ENCODE measurements at regions not wholly inside any gene's neighbourhood (a gene's known extent, or its start where the extent isn't known, plus 50 kb on each side); places are given as distances from the start of the nearest gene placed in this dataset.
"Not testable (repeated sequence)": the region's sequence is repeated elsewhere in the genome, so short reads cannot be mapped to it uniquely, and the experiment has no call there.

- H3K9me3 ChIP-seq (ENCODE audit: control insufficient read depth, low read length), result no peaks in the 10 kb centered on the region
- no peaks in the 10 kb centered on the region for H3K27me3 ChIP-seq (ENCODE audit: control insufficient read depth, insufficient read depth, low read length, poor library complexity, severe bottlenecking)
- H3K36me3 ChIP-seq (ENCODE audit: control insufficient read depth, insufficient read depth, low read length), result no peaks in the 10 kb centered on the region
- no peak overlapping the region for H3K4me3 ChIP-seq (ENCODE audit: insufficient read depth, low read depth, low read length)
- H3K27ac ChIP-seq (ENCODE audit: insufficient read depth, low read depth, low read length, poor library complexity, severe bottlenecking), result no peak overlapping the region
- WGBS, 2 experiments, result 59 to 60% methylated on average over 2 of the region's 2 CpGs
- peaks cover 18% of the 10 kb centered on the region for H3K4me1 ChIP-seq (ENCODE audit: control insufficient read depth, insufficient read depth, low read length)
Measured at GRCh38 chr3:18223571-18223970, 201.6 kb downstream of the SATB1 start.

- H3K36me3 ChIP-seq (ENCODE audit: control insufficient read depth, insufficient read depth, low read length), result no peaks in the 10 kb centered on the region
- 33 to 45% methylated on average over 4 of the region's 4 CpGs for WGBS, 2 experiments
- H3K27ac ChIP-seq (ENCODE audit: insufficient read depth, low read depth, low read length, poor library complexity, severe bottlenecking), result no peak overlapping the region
- H3K27me3 ChIP-seq (ENCODE audit: control insufficient read depth, insufficient read depth, low read length, poor library complexity, severe bottlenecking), result no peaks in the 10 kb centered on the region
- H3K4me1 ChIP-seq (ENCODE audit: control insufficient read depth, insufficient read depth, low read length), result peaks cover 18% of the 10 kb centered on the region
- H3K9me3 ChIP-seq (ENCODE audit: control insufficient read depth, low read length), result no peaks in the 10 kb centered on the region
- no peak overlapping the region for H3K4me3 ChIP-seq (ENCODE audit: insufficient read depth, low read depth, low read length)
Measured at GRCh38 chr3:18222686-18223085, 202.5 kb downstream of the SATB1 start.

- Histone ChIP-seq H3K4me3 (ENCODE audit: insufficient read depth, low read depth, low read length) (no peak overlapping the region), H3K4me1 (ENCODE audit: control insufficient read depth, insufficient read depth, low read length) (peaks cover 2% of the 10 kb centered on the region), H3K36me3 (ENCODE audit: control insufficient read depth, insufficient read depth, low read length) (no peaks in the 10 kb centered on the region), H3K27me3 (ENCODE audit: control insufficient read depth, insufficient read depth, low read length, poor library complexity, severe bottlenecking) (no peaks in the 10 kb centered on the region), H3K9me3 (ENCODE audit: control insufficient read depth, low read length) (no peaks in the 10 kb centered on the region), H3K27ac (ENCODE audit: insufficient read depth, low read depth, low read length, poor library complexity, severe bottlenecking) (no peak overlapping the region)
- WGBS, 2 experiments, result 91 to 93% methylated on average over 5 to 6 of the region's 7 CpGs
Measured at GRCh38 chr3:18217507-18218174, 207.5 kb downstream of the SATB1 start.

- Histone ChIP-seq H3K4me1 (ENCODE audit: control insufficient read depth, insufficient read depth, low read length) (no peaks in the 10 kb centered on the region), H3K4me3 (ENCODE audit: insufficient read depth, low read depth, low read length) (no peak overlapping the region), H3K27ac (ENCODE audit: insufficient read depth, low read depth, low read length, poor library complexity, severe bottlenecking) (no peak overlapping the region), H3K9me3 (ENCODE audit: control insufficient read depth, low read length) (no peaks in the 10 kb centered on the region), H3K36me3 (ENCODE audit: control insufficient read depth, insufficient read depth, low read length) (no peaks in the 10 kb centered on the region), H3K27me3 (ENCODE audit: control insufficient read depth, insufficient read depth, low read length, poor library complexity, severe bottlenecking) (no peaks in the 10 kb centered on the region)
- WGBS, 2 experiments, result 93 to 100% methylated on average over 1 to 2 of the region's 3 CpGs
Measured at GRCh38 chr3:18216996-18217395, 208.1 kb downstream of the SATB1 start.

GRCh38 chr3:18215639-18216038 lies 209.5 kb downstream of the SATB1 start:
- no peaks in the 10 kb centered on the region for H3K27me3 ChIP-seq (ENCODE audit: control insufficient read depth, insufficient read depth, low read length, poor library complexity, severe bottlenecking)
- H3K36me3 ChIP-seq (ENCODE audit: control insufficient read depth, insufficient read depth, low read length), result no peaks in the 10 kb centered on the region
- no peak overlapping the region for H3K27ac ChIP-seq (ENCODE audit: insufficient read depth, low read depth, low read length, poor library complexity, severe bottlenecking)
- no peaks in the 10 kb centered on the region for H3K4me1 ChIP-seq (ENCODE audit: control insufficient read depth, insufficient read depth, low read length)
- H3K4me3 ChIP-seq (ENCODE audit: insufficient read depth, low read depth, low read length), result no peak overlapping the region
- no peaks in the 10 kb centered on the region for H3K9me3 ChIP-seq (ENCODE audit: control insufficient read depth, low read length)

GRCh38 chr3:18211116-18211515 lies 214.0 kb downstream of the SATB1 start:
- Histone ChIP-seq H3K27me3 (ENCODE audit: control insufficient read depth, insufficient read depth, low read length, poor library complexity, severe bottlenecking) (no peaks in the 10 kb centered on the region), H3K27ac (ENCODE audit: insufficient read depth, low read depth, low read length, poor library complexity, severe bottlenecking) (no peak overlapping the region), H3K4me3 (ENCODE audit: insufficient read depth, low read depth, low read length) (no peak overlapping the region), H3K4me1 (ENCODE audit: control insufficient read depth, insufficient read depth, low read length) (no peaks in the 10 kb centered on the region), H3K36me3 (ENCODE audit: control insufficient read depth, insufficient read depth, low read length) (no peaks in the 10 kb centered on the region), H3K9me3 (ENCODE audit: control insufficient read depth, low read length) (no peaks in the 10 kb centered on the region)
- 89% methylated on average over 1 of the region's 1 CpG; no CpG with 5 or more reads in 1 of the 2 experiments for WGBS, 2 experiments

GRCh38 chr3:18208856-18209255 lies 216.3 kb downstream of the SATB1 start:
- no peak overlapping the region for H3K4me3 ChIP-seq (ENCODE audit: insufficient read depth, low read depth, low read length)
- no peaks in the 10 kb centered on the region for H3K36me3 ChIP-seq (ENCODE audit: control insufficient read depth, insufficient read depth, low read length)
- peaks cover 3% of the 10 kb centered on the region for H3K27me3 ChIP-seq (ENCODE audit: control insufficient read depth, insufficient read depth, low read length, poor library complexity, severe bottlenecking)
- no peaks in the 10 kb centered on the region for H3K4me1 ChIP-seq (ENCODE audit: control insufficient read depth, insufficient read depth, low read length)
- 84 to 97% methylated on average over 3 of the region's 3 CpGs for WGBS, 2 experiments
- H3K9me3 ChIP-seq (ENCODE audit: control insufficient read depth, low read length), result no peaks in the 10 kb centered on the region
- H3K27ac ChIP-seq (ENCODE audit: insufficient read depth, low read depth, low read length, poor library complexity, severe bottlenecking), result no peak overlapping the region

GRCh38 chr3:18208091-18208490 lies 217.0 kb downstream of the SATB1 start:
- H3K9me3 ChIP-seq (ENCODE audit: control insufficient read depth, low read length), result no peaks in the 10 kb centered on the region
- H3K4me1 ChIP-seq (ENCODE audit: control insufficient read depth, insufficient read depth, low read length), result no peaks in the 10 kb centered on the region
- H3K36me3 ChIP-seq (ENCODE audit: control insufficient read depth, insufficient read depth, low read length), result no peaks in the 10 kb centered on the region
- H3K27ac ChIP-seq (ENCODE audit: insufficient read depth, low read depth, low read length, poor library complexity, severe bottlenecking), result no peak overlapping the region
- H3K4me3 ChIP-seq (ENCODE audit: insufficient read depth, low read depth, low read length), result no peak overlapping the region
- WGBS, 2 experiments, result 89 to 100% methylated on average over 2 of the region's 2 CpGs
- peaks cover 3% of the 10 kb centered on the region for H3K27me3 ChIP-seq (ENCODE audit: control insufficient read depth, insufficient read depth, low read length, poor library complexity, severe bottlenecking)

GRCh38 chr3:18207226-18207625 lies 217.9 kb downstream of the SATB1 start:
- H3K9me3 ChIP-seq (ENCODE audit: control insufficient read depth, low read length), result no peaks in the 10 kb centered on the region
- 87% methylated on average over 3 of the region's 3 CpGs for WGBS, 2 experiments

GRCh38 chr3:18205701-18206100 lies 219.4 kb downstream of the SATB1 start:
- H3K36me3 ChIP-seq (ENCODE audit: control insufficient read depth, insufficient read depth, low read length); H3K4me3 ChIP-seq (ENCODE audit: insufficient read depth, low read depth, low read length); H3K27me3 ChIP-seq (ENCODE audit: control insufficient read depth, insufficient read depth, low read length, poor library complexity, severe bottlenecking); H3K27ac ChIP-seq (ENCODE audit: insufficient read depth, low read depth, low read length, poor library complexity, severe bottlenecking); H3K4me1 ChIP-seq (ENCODE audit: control insufficient read depth, insufficient read depth, low read length); H3K9me3 ChIP-seq (ENCODE audit: control insufficient read depth, low read length): not testable (repeated sequence)
- WGBS, 2 experiments, result 83 to 93% methylated on average over 8 of the region's 9 CpGs

More at GRCh38 chr3:18207226-18207625, 217.9 kb downstream of the SATB1 start:
- no peak overlapping the region for H3K27ac ChIP-seq (ENCODE audit: insufficient read depth, low read depth, low read length, poor library complexity, severe bottlenecking)
- H3K27me3 ChIP-seq (ENCODE audit: control insufficient read depth, insufficient read depth, low read length, poor library complexity, severe bottlenecking), result peaks cover 3% of the 10 kb centered on the region
- no peaks in the 10 kb centered on the region for H3K4me1 ChIP-seq (ENCODE audit: control insufficient read depth, insufficient read depth, low read length)
- no peaks in the 10 kb centered on the region for H3K36me3 ChIP-seq (ENCODE audit: control insufficient read depth, insufficient read depth, low read length)
- no peak overlapping the region for H3K4me3 ChIP-seq (ENCODE audit: insufficient read depth, low read depth, low read length)

GRCh38 chr3:18201315-18201714 lies 223.8 kb downstream of the SATB1 start:
- peaks cover 6% of the 10 kb centered on the region for H3K27me3 ChIP-seq (ENCODE audit: control insufficient read depth, insufficient read depth, low read length, poor library complexity, severe bottlenecking)
- no peak overlapping the region for H3K27ac ChIP-seq (ENCODE audit: insufficient read depth, low read depth, low read length, poor library complexity, severe bottlenecking)
- H3K4me1 ChIP-seq (ENCODE audit: control insufficient read depth, insufficient read depth, low read length), result no peaks in the 10 kb centered on the region
- no peak overlapping the region for H3K4me3 ChIP-seq (ENCODE audit: insufficient read depth, low read depth, low read length)
- no peaks in the 10 kb centered on the region for H3K36me3 ChIP-seq (ENCODE audit: control insufficient read depth, insufficient read depth, low read length)
- peaks cover 2% of the 10 kb centered on the region for H3K9me3 ChIP-seq (ENCODE audit: control insufficient read depth, low read length)
